C4-2B (cell line): ENCODE measurements at regions not wholly inside any gene's neighbourhood (a gene's known extent, or its start where the extent isn't known, plus 50 kb on each side); places are given as distances from the start of the nearest gene placed in this dataset.

Experiments
- ZFX ChIP-seq: fragments of 450-650 bp; IDR thresholded peaks from 2 replicates; pipeline ENCODE4 v1.6.1; 2017
- TF ChIP-seq, protein P1 (sequence below): fragments of 450-650 bp; conservative IDR thresholded peaks from 2 replicates; pipeline ENCODE4 v1.5.1; 2017; ENCODE audit warnings: mild to moderate bottlenecking

DNA sequence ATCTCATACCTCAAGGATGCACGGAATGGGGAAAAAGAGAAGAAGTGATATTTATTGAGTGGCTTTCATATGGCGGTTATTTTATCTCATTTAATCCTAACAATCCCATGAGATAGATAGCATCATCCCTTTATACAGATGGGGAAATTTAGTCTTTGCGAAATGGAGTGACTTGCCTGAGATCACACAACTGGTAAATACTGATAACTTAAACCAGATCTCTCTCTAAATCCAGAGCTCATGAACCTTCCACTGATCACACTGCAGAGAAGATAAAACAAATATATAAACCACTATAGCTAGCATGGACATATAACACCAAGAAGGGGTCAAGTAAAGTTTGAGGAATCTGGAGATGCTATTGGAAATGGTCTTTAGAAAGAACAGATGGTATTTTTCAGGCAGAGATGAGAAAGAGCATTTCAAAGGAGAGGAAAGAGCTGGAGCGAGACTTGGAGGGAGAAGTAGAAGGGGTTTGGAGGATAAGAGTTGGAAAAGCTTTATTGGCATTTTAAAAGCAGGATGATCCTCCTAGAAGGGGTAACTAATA lies 139.8 kb upstream of the TNFAIP3 start:
- TF ChIP-seq ZFX, result no peak
- TF ChIP-seq, protein P1, sequence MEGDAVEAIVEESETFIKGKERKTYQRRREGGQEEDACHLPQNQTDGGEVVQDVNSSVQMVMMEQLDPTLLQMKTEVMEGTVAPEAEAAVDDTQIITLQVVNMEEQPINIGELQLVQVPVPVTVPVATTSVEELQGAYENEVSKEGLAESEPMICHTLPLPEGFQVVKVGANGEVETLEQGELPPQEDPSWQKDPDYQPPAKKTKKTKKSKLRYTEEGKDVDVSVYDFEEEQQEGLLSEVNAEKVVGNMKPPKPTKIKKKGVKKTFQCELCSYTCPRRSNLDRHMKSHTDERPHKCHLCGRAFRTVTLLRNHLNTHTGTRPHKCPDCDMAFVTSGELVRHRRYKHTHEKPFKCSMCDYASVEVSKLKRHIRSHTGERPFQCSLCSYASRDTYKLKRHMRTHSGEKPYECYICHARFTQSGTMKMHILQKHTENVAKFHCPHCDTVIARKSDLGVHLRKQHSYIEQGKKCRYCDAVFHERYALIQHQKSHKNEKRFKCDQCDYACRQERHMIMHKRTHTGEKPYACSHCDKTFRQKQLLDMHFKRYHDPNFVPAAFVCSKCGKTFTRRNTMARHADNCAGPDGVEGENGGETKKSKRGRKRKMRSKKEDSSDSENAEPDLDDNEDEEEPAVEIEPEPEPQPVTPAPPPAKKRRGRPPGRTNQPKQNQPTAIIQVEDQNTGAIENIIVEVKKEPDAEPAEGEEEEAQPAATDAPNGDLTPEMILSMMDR, result no peak
